SK-N-SH (cell line): ENCODE measurements at regions not wholly inside any gene's neighbourhood (a gene's known extent, or its start where the extent isn't known, plus 50 kb on each side); places are given as distances from the start of the nearest gene placed in this dataset.

ENCODE experiments used
- CTCF ChIA-PET: fragments of 300-600, 350-600 bp; formaldehyde crosslinking; extraction: SDS; loops from one replicate; lab custom pipeline; 2021; lab: Yijun Ruan, JAX
- POLR2A ChIA-PET: fragments of 350-600 bp; sonication (Branson Sonifier 250); formaldehyde crosslinking; extraction: SDS; loops from one replicate; lab custom pipeline; 2020; ENCODE audit warnings: antibody characterized with exemption, inconsistent platforms; lab: Yijun Ruan, JAX
- DNase-seq: peaks from one replicate; pipeline ENCODE4 v3.0.0; 2012
- H2AFZ ChIP-seq: fragments of 200-600 bp; sonication (generic); 2 replicates; pipeline ENCODE4 v1.8.1; 2016; ENCODE audit warnings: antibody characterized with exemption, mild to moderate bottlenecking, low read depth
- H3F3A ChIP-seq: fragments of 200-600 bp; sonication (generic); replicated peaks from 2 replicates; pipeline ENCODE3; 2016; ENCODE audit warnings: antibody characterized with exemption, mild to moderate bottlenecking; ENCODE audit not compliant: insufficient read depth
- H3K27ac ChIP-seq, 2 experiments: fragments of 200-500 bp in 1 of 2; fragments of 200-600 bp in 1 of 2; sonication (Bioruptor generic) in 1 of 2; sonication (generic), shearing (Covaris generic) in 1 of 2; 2 replicates each; pipeline versions ENCODE4 v1.5.1 to v1.6.1; 2014 to 2016; ENCODE audit warnings: low read depth in 2 of 2, inconsistent platforms in 1 of 2, low read length in 1 of 2, mild to moderate bottlenecking in 1 of 2, mixed read lengths in 1 of 2
- H3K27me3 ChIP-seq: fragments of 200-600 bp; sonication (generic), shearing (Covaris generic); 2 replicates; pipeline ENCODE4 v1.6.1; 2016; ENCODE audit warnings: mixed run types; ENCODE audit not compliant: insufficient read depth
- H3K36me3 ChIP-seq, 2 experiments: fragments of 200-500 bp in 1 of 2; fragments of 200-600 bp in 1 of 2; sonication (Bioruptor generic) in 1 of 2; sonication (generic) in 1 of 2; replicated peaks in 1 of 2; 2 replicates each; pipeline versions ENCODE3 to v1.5.1; 2014 to 2016; ENCODE audit warnings: low read length in 1 of 2, mild to moderate bottlenecking in 1 of 2; ENCODE audit not compliant: insufficient read depth in 2 of 2, control insufficient read depth in 1 of 2
- H3K4me1 ChIP-seq, 2 experiments: fragments of 200-500 bp in 1 of 2; fragments of 200-600 bp in 1 of 2; sonication (Bioruptor generic) in 1 of 2; sonication (generic), shearing (Covaris generic) in 1 of 2; 2 replicates each; pipeline versions ENCODE4 v1.5.1 to v1.6.1; 2014 to 2016; ENCODE audit warnings: low read depth in 1 of 2, low read length in 1 of 2, mixed run types in 1 of 2; ENCODE audit not compliant: insufficient read depth in 2 of 2, control insufficient read depth in 1 of 2
- H3K4me2 ChIP-seq: fragments of 200-600 bp; sonication (generic), shearing (Covaris generic); 2 replicates; pipeline ENCODE4 v1.6.1; 2017; ENCODE audit warnings: mixed run types
- H3K4me3 ChIP-seq, 2 experiments: fragments of 200-500 bp in 1 of 2; fragments of 200-600 bp in 1 of 2; sonication (Bioruptor generic) in 1 of 2; sonication (generic), shearing (Covaris generic) in 1 of 2; 2 replicates each; pipeline versions ENCODE4 v1.5.1 to v1.8.1; 2014 to 2016; ENCODE audit warnings: low read depth in 2 of 2, inconsistent platforms in 1 of 2, low read length in 1 of 2, mild to moderate bottlenecking in 1 of 2, mixed read lengths in 1 of 2, moderate library complexity in 1 of 2
- H3K79me2 ChIP-seq: fragments of 200-600 bp; sonication (generic); 2 replicates; pipeline ENCODE4 v1.8.1; 2017; ENCODE audit warnings: mild to moderate bottlenecking; ENCODE audit not compliant: insufficient read depth
- H3K9ac ChIP-seq: fragments of 200-600 bp; sonication (generic); 2 replicates; pipeline ENCODE4 v1.6.1; 2017; ENCODE audit warnings: mixed run types
- H3K9me2 ChIP-seq: fragments of 200-600 bp; sonication (generic); 2 replicates; pipeline ENCODE4 v1.6.1; 2017; ENCODE audit warnings: mixed run types
- H3K9me3 ChIP-seq: fragments of 200-600 bp; sonication (generic); 2 replicates; pipeline ENCODE4 v1.6.1; 2017; ENCODE audit warnings: mixed run types, mild to moderate bottlenecking, moderate library complexity
- H4K20me1 ChIP-seq: fragments of 200-600 bp; sonication (generic); 2 replicates; pipeline ENCODE4 v1.6.1; 2017; ENCODE audit warnings: mild to moderate bottlenecking, mixed run types; ENCODE audit not compliant: insufficient read depth
- CHD2 ChIP-seq: fragments of 150-350 bp; IDR thresholded peaks from 2 replicates; pipeline ENCODE4 v1.6.1; 2018; ENCODE audit warnings: low read length; ENCODE audit not compliant: partially characterized antibody
- ELF1 ChIP-seq: IDR thresholded peaks from 2 replicates; pipeline ENCODE4 v1.4.0; 2012
- EP300 ChIP-seq, 2 experiments: IDR thresholded peaks; 2 replicates each; pipeline versions ENCODE4 v1.4.0 to v1.6.1; 2012; ENCODE audit warnings: borderline replicate concordance in 1 of 2, low read depth in 1 of 2, low read length in 1 of 2
- FOSL2 ChIP-seq: IDR thresholded peaks from 2 replicates; pipeline ENCODE4 v1.4.0; 2012; ENCODE audit warnings: low read depth, mild to moderate bottlenecking, moderate library complexity, borderline replicate concordance
- FOXJ3 ChIP-seq: sonication (generic); formaldehyde crosslinking; IDR thresholded peaks from 2 replicates; pipeline ENCODE4 v1.5.1; 2020; ENCODE audit warnings: mild to moderate bottlenecking, missing genetic modification reagents
- GABPA ChIP-seq: IDR thresholded peaks from 2 replicates; pipeline ENCODE4 v1.4.0; 2012; ENCODE audit warnings: low read depth, mild to moderate bottlenecking
- GATA2 ChIP-seq: sonication (generic); formaldehyde crosslinking; IDR thresholded peaks from 2 replicates; pipeline ENCODE4 v1.5.0; 2020; ENCODE audit warnings: mild to moderate bottlenecking, missing genetic modification reagents
- JUND ChIP-seq: IDR thresholded peaks from 2 replicates; pipeline ENCODE4 v1.4.0; 2012
- MEF2A ChIP-seq: IDR thresholded peaks from 2 replicates; pipeline ENCODE4 v1.4.0; 2012; ENCODE audit warnings: low read depth, borderline replicate concordance
- MXI1 ChIP-seq: IDR thresholded peaks from 2 replicates; pipeline ENCODE4 v1.6.1; 2012; ENCODE audit warnings: mild to moderate bottlenecking, low read depth, low read length, improper control_type of control experiment
- NFIC ChIP-seq: IDR thresholded peaks from 2 replicates; pipeline ENCODE4 v1.4.0; 2012; ENCODE audit warnings: borderline replicate concordance
- NRF1 ChIP-seq: IDR thresholded peaks from 2 replicates; pipeline ENCODE4 v1.6.1; 2012; ENCODE audit warnings: low read depth, mild to moderate bottlenecking, low read length
- RAD21 ChIP-seq: IDR thresholded peaks from 2 replicates; pipeline ENCODE4 v1.6.1; 2012; ENCODE audit warnings: mild to moderate bottlenecking, low read length
- SMC3 ChIP-seq: IDR thresholded peaks from 2 replicates; pipeline ENCODE4 v1.6.1; 2012; ENCODE audit warnings: low read depth, low read length, improper control_type of control experiment
- TAF1 ChIP-seq: IDR thresholded peaks from 2 replicates; pipeline ENCODE4 v1.6.1; 2012; ENCODE audit warnings: low read depth, mild to moderate bottlenecking, low read length, moderate library complexity, borderline replicate concordance
- TCF12 ChIP-seq: IDR thresholded peaks from 2 replicates; pipeline ENCODE4 v1.4.0; 2012
- YY1 ChIP-seq: IDR thresholded peaks from 2 replicates; pipeline ENCODE4 v1.4.0; 2012; ENCODE audit warnings: low read depth, mild to moderate bottlenecking
- WGBS: methylation state at CpG from one replicate; pipeline ENCODE4 v1.1.6; 2017; ENCODE audit warnings: low lambda C conversion rate; 5-methylcytosine and 5-hydroxymethylcytosine counted together
- TF ChIP-seq, protein P1 (sequence below): IDR thresholded peaks from 2 replicates; pipeline ENCODE4 v1.4.0; 2012; ENCODE audit warnings: low read depth, borderline replicate concordance
- TF ChIP-seq, protein P2 (sequence below): fragments of 150-350 bp; IDR thresholded peaks from 2 replicates; pipeline ENCODE4 v1.6.1; 2016; ENCODE audit warnings: mild to moderate bottlenecking, low read depth, low read length
- TF ChIP-seq, protein P3 (sequence below): fragments of 200-600 bp; sonication (generic); IDR thresholded peaks from 2 replicates; pipeline ENCODE4 v1.6.1; 2017; ENCODE audit warnings: antibody characterized with exemption, mild to moderate bottlenecking, moderate library complexity
- TF ChIP-seq, protein P4 (sequence below): fragments of 150-350 bp; IDR thresholded peaks from 2 replicates; pipeline ENCODE4 v1.6.1; 2017; ENCODE audit warnings: antibody characterized with exemption, low read length, low read depth, borderline replicate concordance

DNA sequence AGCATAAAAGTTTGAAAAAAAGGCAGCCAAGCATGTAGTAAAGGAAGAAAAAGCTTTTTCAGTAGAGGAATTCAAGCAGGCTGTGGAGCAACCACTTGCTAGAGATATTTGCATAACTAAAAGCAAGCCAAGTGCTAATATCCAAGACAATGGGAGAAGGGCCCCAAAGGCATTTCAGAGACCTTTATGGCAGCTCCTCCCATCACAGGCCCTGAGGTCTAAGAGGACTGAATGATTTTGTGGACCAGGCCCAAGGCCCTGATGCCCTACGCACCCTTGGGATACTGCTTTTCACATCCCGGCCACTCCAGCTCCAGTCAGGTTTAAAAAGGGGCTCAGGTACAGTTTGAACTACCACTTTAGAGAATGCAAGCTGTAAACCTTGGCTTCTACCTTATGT lies 261.7 kb upstream of the SEMA3C start:
- POLR2A ChIA-PET, result no interaction called here
- Histone ChIP-seq H3K4me3 (no peak overlapping the region), H3K9ac (no peak overlapping the region), H3K27ac (no peak overlapping the region), H3K4me2 (no peak overlapping the region), H3K36me3 (no peaks in the 10 kb centered on the region), H3F3A (no peaks in the 10 kb centered on the region), H3K9me2 (0 out of 2 replicates have a peak, but pooled peaks cover 3% of the 10 kb centered on the region), H2AFZ (no peak overlapping the region), H3K4me1 (no peaks in the 10 kb centered on the region), H3K27me3 (no peaks in the 10 kb centered on the region), H4K20me1 (no peaks in the 10 kb centered on the region), H3K9me3 (no peaks in the 10 kb centered on the region), H3K79me2 (no peaks in the 10 kb centered on the region)
- WGBS, result 73% methylated on average over 2 of the region's 2 CpGs
- no peak for DNase-seq
- TF ChIP-seq NFIC (no peak), GABPA (no peak), TAF1 (no peak), EP300 (IDR thresholded peaks at IDR 0.05; ENCODE audit: borderline replicate concordance in 1 of 2, low read depth in 1 of 2, low read length in 1 of 2) (no peak), YY1 (no peak), GATA2 (CRISPR knock-in tag) (no peak), NRF1 (no peak), JUND (no peak), SMC3 (no peak), TCF12 (no peak), FOSL2 (no peak)
- TF ChIP-seq, protein P1, sequence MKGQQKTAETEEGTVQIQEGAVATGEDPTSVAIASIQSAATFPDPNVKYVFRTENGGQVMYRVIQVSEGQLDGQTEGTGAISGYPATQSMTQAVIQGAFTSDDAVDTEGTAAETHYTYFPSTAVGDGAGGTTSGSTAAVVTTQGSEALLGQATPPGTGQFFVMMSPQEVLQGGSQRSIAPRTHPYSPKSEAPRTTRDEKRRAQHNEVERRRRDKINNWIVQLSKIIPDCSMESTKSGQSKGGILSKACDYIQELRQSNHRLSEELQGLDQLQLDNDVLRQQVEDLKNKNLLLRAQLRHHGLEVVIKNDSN, result no peak
- TF ChIP-seq, protein P2, sequence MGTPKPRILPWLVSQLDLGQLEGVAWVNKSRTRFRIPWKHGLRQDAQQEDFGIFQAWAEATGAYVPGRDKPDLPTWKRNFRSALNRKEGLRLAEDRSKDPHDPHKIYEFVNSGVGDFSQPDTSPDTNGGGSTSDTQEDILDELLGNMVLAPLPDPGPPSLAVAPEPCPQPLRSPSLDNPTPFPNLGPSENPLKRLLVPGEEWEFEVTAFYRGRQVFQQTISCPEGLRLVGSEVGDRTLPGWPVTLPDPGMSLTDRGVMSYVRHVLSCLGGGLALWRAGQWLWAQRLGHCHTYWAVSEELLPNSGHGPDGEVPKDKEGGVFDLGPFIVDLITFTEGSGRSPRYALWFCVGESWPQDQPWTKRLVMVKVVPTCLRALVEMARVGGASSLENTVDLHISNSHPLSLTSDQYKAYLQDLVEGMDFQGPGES, result no peak
- TF ChIP-seq, protein P3, sequence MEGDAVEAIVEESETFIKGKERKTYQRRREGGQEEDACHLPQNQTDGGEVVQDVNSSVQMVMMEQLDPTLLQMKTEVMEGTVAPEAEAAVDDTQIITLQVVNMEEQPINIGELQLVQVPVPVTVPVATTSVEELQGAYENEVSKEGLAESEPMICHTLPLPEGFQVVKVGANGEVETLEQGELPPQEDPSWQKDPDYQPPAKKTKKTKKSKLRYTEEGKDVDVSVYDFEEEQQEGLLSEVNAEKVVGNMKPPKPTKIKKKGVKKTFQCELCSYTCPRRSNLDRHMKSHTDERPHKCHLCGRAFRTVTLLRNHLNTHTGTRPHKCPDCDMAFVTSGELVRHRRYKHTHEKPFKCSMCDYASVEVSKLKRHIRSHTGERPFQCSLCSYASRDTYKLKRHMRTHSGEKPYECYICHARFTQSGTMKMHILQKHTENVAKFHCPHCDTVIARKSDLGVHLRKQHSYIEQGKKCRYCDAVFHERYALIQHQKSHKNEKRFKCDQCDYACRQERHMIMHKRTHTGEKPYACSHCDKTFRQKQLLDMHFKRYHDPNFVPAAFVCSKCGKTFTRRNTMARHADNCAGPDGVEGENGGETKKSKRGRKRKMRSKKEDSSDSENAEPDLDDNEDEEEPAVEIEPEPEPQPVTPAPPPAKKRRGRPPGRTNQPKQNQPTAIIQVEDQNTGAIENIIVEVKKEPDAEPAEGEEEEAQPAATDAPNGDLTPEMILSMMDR, result no peak
- CTCF ChIA-PET, result no interaction called here

DNA sequence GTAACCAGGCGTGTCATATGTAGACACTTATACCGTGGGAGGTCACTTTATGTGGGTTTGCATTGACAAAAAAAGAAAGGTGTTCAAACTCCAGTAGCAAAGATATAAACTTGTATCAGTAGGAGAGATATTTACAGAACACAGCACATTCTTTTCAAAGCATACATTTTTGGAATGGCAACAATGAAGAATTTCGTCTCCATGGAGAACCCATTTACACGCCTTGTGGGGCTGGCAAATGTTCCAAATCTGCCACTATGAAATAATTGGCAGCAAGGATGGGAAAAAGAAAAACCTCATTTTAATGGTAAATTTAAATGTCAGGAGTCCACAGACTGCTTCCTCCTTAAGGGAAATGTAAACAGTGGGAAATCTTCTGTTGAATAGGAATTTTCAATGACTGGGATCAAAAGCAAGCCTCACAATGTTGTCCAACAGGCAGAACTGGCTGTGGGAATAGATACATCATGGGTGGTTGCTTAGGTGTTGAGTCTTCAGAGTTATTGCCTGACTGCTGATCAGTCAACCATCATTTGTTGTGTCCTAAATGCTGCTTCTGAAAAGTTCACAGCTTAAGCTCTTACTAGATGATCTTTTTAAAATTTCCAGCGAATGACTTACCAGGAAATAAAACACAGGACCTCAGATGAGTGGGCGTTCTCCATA lies 256.6 kb upstream of the SEMA3C start:
- POLR2A ChIA-PET, result no interaction called here
- Histone ChIP-seq H3F3A (peaks cover 6% of the 10 kb centered on the region), H3K4me3 (no peak overlapping the region), H3K27ac (no peak overlapping the region), H3K9me2 (no peaks in the 10 kb centered on the region), H3K27me3 (no peaks in the 10 kb centered on the region), H3K9ac (no peak overlapping the region), H3K79me2 (no peaks in the 10 kb centered on the region), H3K36me3 (no peaks in the 10 kb centered on the region), H2AFZ (no peak overlapping the region), H3K4me2 (no peak overlapping the region), H3K4me1 (no peaks in the 10 kb centered on the region; a peak in 1 of 4 replicates), H4K20me1 (no peaks in the 10 kb centered on the region), H3K9me3 (no peaks in the 10 kb centered on the region)
- 87% methylated on average over 6 of the region's 6 CpGs for WGBS
- DNase-seq, result no peak
- CTCF ChIA-PET, result no interaction called here
- TF ChIP-seq NRF1, result no peak
- no peak for TF ChIP-seq FOXJ3 (CRISPR knock-in tag)
- TF ChIP-seq, protein P4, sequence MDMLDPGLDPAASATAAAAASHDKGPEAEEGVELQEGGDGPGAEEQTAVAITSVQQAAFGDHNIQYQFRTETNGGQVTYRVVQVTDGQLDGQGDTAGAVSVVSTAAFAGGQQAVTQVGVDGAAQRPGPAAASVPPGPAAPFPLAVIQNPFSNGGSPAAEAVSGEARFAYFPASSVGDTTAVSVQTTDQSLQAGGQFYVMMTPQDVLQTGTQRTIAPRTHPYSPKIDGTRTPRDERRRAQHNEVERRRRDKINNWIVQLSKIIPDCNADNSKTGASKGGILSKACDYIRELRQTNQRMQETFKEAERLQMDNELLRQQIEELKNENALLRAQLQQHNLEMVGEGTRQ, result no peak
- TF ChIP-seq MEF2A, result no peak
- TF ChIP-seq, protein P2, result no peak
- TF ChIP-seq ELF1, result no peak
- TF ChIP-seq MXI1, result no peak
- no peak for TF ChIP-seq YY1
- TF ChIP-seq CHD2, result no peak
- TF ChIP-seq RAD21, result no peak
